Femur (tissue), 1 donor: ENCODE measurements at regions not wholly inside any gene's neighbourhood (a gene's known extent, or its start where the extent isn't known, plus 50 kb on each side); places are given as distances from the start of the nearest gene placed in this dataset.
A peak's percentile ranks its signal among the peaks of the same experiment; 100 is the strongest.
"Not testable (repeated sequence)": the region's sequence is repeated elsewhere in the genome, so short reads cannot be mapped to it uniquely, and the experiment has no call there.

Experiments
- DNase-seq: peaks from one replicate; pipeline ENCODE4 v3.0.0-alpha.2; 2017

DNA sequence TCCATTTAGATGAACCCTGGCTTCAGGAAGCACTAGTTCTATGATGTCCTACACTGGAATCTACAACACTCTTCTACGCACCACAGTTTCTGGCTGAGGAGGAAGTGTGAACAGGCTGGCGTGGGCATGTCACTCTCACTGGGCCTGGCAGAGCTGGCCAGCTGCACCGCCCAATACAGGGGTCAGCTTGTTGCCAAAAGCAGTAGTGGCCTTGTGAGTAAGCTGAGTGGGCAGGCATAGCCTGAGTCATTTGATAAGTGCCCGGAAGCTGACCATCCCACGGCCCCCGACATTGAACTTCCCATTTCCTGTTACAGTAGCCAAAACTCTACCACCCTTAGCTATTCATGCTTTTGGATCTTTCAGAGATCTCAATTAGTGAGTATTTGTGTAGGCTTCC lies 240.9 kb upstream of the SERP2 start:
- no peak for DNase-seq

DNA sequence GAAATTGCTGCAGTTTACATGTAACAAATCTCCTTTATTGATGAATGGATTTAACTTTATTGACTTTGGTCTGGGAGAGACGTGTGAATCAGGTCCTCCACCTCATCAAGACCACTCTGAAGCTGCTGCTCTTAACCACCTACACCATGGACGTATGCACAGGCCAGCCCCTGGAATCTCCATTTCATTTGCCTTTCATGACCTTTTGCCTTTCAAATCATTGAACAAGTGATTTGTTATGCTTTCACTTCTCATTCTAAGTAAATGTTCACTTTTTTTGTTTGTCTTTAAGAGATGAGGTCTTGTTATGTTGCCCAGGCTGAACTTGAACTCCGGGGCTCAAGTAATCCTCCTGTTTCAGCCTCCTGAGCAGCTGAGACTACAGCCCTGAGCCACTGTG lies 240.0 kb upstream of the SERP2 start:
- DNase-seq, result no peak

DNA sequence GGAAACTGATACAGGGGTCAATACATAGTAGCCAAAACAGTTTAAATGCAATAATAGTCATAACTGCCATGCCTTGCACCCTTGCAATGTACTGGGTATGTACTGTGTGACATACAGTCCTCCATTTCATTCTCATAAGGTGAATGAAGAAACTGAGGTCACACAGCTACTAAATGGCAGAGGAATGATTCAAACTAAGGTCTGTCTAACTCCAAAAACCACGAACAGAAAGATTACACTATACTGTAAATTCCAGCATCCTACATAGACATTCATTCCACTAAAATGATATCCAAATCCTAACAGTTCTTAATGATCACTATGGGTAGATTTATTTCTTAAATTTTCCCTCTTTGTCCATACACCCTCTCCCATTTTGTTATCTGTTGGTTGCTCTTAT lies 238.1 kb upstream of the SERP2 start:
- DNase-seq, result no peak

DNA sequence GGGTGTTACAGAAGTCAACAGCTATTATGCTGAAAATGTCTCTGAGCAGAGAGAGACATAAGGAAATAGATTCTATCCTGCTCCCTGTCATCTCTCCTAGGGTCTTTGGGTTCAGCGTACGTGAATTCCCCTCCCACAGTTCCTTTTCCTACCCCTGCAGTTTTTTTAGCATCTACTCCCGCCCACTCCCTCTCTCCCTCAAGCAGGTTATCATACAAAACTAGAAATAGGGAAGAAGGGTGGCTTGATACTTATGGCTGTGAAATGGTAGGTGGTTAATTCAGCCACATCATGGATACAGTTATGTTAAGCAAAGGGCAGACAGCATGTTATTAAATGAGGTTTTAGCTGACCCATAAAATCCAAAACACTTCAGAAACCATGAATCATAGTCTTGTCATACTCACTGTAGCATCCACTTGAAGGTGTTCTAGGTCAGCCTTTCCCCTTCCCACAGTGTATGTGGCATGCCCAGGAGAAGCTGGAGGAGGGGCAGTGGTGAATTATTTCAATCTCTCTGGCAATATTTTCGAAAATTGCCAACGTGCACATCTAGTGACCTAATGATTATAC lies 236.8 kb upstream of the SERP2 start:
- DNase-seq, result no peak

DNA sequence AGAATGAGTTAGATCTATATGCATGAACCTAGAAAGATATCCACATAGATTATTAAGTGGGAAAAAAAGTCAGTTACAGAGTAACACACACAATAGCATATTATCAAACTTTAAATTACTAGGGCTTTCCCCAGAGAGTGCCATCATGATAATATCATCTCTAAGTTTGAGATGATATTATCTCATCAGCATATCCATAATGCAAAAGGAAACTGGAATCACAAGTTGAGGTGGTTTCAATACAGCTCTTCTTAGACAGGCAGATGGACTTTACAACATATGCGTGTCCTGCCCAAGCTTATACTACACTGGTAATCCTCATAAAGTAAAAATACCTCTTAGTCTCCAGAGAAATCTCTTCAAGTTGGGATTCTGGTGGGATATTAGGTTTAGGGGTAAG lies 236.2 kb upstream of the SERP2 start:
- no peak for DNase-seq

DNA sequence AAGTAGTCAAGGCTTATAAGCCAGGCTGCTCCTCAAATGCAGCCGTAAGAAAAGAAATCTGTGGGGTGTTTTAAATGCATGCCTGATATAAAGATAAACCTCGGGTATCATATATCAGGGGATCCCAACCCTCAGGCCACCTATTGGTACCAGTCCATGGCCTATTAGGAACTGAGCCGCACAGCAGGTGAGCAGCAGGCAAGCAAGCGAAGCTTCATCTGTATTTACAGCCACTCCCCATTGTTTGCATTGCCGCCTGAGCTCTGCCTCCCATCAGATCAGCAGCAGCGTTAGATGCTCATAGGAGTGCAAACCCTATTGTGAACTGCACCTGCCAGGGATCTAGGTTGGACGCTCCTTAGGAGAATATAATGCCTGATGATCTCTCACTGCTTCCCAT lies 233.5 kb upstream of the SERP2 start:
- DNase-seq, result no peak

DNA sequence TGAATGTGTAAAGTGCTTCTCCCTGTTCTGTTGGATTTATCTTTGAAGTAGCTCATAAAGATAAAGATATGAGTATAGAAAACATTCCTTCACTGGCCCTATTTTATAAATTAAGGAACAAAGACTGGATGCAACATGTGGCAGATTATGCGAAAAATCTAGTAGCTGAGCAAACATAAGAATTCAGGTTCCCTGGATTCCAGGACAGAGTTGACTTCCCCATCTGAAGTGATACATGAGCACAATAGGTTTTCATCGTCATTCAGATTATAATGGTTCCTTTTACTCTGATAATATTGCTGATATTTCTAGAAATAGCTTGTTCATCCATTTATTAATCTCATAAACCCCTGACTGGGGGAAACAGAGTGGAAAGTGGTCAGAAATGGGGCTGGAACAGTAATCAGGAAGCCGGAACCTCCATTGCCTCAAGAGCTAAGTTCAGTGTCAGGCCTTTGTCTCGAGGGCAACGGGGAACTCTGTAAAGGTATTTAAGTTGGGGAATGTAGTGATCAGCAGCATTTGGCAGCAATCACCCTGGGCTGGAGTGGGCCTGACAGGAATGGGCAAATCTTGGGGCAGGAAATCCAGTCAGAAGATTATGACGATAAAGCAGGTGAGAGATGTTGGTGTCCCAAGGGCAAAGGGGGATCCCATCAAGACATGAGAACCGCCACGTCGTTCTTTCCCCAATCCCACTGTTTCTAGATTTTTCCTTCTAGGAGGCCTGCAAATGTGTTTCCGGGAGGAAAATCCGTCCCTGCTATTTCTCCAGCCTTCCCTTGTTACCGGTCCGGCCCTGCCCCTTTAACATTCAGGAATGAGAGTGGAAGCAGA lies 232.5 kb upstream of the SERP2 start:
- DNase-seq, result no peak

DNA sequence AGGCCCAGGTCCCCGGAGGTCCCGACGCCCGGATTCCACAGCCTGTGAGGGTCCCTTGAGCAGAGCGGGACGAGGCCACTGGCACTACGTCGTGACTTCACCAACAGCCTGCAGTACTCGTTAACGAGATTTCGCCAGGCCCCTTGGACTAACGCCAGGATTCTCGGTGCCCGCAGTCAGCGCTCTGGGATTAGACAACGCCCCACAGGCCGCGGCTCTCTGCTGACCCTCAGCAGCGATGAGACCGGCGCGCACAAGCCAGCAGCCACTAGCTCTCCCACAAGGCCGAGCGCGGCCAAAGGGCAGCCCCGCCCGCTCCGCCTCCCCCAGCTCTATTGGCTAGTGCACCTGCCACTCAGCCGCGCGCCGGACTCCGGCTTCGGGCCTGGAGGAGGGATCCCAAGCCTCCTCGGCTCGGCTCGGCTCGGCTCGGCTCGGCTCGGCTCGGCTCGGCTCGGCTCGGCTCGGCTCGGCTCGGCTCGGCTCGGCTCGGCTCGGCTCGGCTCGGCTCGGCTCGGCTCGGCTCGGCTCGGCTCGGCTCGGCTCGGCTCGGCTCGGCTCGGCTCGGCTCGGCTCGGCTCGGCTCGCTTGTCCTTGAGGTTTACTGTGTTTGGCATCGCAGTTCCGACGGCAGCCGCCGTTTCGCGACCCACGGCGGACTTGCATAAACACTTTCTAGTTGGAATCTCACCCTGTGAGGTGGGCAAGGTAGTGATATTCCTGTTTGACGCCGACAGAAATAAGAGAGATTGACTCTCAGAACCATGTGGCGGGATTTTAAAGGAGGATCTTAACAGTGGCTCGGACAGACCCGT lies 231.7 kb upstream of the SERP2 start:
- DNase-seq, result peak; percentile 99

DNA sequence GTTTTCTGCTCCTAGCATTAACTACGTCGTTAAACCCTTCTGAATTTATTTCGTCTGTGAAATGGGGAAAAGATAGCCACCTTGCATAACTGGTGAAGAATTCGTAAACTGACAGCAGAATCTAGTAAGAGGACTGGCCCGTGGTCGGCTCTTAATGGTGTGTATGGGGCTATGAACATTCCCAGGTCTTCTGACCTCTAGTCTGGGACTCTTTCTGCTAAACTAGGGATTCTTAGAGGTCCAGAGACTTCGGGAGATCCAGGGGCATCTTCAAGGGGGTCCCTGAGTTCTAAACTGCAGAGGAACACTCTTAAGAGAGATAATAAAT lies 231.1 kb upstream of the SERP2 start:
- no peak for DNase-seq

DNA sequence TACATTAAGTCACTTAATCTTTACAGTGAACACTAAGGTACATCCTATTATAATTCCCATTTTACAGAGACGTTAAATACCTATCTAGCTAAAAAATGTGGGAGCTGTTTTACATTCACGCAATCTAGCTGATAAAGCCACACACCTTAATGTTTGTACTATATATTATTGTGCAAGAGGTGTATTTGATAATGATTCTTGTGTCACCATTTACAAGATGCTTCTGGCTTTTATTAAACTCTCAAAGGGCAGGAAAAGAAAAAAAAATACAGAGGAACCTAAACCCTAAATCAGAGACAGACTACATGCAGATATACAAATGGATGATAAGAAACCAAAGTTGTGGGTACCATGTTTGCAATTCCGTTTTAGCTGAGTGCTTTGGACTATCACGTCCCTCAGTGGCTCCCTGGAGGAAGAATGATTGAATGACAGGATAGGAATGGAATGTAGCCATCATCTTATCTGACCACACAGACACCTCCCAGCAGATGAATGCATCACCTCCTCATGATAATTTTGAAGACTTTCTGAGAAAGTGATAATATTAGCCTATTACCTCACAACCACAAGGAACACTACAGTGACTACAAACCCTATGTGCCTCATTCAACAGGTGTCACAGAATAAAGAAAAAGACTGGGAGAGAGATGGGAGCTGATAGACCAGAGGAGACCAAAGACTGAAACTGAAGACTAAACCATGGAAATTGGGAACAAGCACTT lies 230.5 kb upstream of the SERP2 start:
- DNase-seq, result no peak

DNA sequence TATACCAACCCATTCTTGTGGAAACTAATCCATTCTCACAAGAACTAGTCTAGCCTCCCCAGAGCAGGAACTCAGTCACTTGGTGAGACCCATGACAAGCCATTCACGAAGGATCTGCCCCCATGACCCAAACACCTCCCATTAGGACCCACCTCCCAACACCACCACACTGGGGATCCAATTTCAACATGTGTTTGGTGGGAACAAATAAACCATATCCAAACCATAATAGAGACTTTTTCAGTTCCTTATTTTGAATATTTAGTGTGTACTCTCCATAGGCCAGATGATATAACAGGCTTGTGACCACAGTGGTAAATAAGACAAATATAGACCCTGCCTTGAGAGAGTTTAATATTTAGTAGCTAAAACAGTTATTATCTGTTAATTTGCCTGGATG lies 227.5 kb upstream of the SERP2 start:
- no peak for DNase-seq

DNA sequence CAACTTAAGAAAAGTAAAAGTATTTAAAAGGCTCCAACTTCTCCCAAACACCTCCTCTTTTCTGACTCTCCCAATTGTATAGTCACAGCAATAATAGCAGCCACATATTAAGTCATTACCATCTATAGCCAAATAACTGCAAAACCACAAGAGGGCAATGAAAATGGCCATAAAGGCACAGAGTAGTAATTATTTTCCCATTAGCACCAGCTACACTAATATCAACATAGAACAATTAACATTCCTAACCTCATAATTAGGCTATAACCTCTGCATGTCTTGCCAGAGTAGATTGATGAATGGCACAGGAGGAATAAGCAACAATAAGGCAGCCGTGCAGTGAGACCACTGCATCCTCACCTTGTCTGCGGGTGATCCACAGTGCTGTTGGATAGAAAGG lies 226.4 kb upstream of the SERP2 start:
- no peak for DNase-seq

DNA sequence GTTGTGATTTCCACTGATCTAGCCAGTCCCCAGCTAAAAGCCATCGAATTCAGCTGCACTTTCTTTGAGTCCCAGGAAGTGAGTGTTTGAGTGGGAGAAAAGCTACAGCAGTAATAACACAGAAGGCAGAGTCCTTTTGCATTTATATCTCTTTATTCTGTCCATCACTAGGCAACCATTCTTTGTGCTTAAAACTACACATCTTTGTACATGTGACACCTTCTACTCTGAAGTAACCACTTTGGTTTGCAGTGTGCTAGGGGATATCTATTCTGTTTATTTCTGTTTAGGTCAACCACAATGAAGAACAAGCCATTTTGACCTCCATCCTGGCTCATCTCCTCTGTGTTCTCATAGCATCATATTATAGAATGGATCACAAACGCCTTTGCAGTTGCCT lies 226.0 kb upstream of the SERP2 start:
- DNase-seq, result no peak

DNA sequence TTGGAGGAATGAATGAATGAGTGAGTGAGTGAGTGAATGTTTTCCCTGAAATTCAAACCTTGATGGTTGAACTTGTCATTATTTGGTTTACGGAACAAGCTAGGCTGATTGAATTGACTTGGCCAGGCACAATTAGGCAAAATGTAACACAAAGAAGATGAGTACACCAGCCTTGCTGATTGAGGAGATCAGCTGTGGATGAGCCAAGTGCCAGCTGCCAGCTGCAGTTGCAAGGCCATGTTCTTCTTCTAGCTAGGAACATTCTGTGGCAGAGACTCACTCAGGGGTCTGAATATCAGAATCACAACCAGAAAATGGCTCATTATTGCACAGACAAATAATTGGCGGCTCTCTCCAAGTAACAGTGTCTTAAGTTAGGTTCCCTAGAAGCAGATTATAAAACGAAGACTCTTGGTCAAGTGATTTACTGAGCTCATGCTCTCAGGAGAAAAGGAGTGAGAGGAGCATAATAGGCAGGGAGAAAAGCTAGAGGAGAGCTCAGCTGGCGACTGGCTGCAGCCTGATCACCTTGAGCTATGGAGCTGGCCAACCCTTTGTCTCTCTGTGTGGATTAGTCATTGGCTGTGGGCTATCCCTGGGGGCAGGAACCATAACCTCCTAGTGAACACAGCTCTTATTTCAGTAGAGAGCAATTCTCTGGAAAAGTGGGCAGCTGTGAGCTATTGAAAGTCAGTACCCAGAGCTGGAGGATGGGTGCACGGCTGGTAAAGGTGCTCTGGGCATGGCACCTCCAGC lies 225.3 kb upstream of the SERP2 start:
- DNase-seq, result no peak

DNA sequence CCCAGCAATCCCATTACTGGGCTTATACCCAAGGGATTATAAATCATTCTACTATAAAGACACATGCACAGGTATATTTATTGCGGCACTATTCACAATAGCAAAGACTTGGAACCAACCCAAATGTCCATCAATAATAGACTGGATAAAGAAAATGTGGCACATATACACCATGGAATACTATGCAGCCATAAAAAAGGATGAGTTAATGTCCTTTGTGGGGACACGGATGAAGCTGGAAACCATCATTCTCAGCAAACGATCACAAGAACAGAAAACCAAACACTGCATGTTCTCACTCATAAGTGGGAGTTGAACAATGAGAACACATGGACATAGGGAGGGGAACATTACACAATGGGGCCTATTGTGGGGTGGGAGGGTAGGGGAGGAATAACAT lies 224.4 kb upstream of the SERP2 start:
- DNase-seq, result not testable (repeated sequence)

DNA sequence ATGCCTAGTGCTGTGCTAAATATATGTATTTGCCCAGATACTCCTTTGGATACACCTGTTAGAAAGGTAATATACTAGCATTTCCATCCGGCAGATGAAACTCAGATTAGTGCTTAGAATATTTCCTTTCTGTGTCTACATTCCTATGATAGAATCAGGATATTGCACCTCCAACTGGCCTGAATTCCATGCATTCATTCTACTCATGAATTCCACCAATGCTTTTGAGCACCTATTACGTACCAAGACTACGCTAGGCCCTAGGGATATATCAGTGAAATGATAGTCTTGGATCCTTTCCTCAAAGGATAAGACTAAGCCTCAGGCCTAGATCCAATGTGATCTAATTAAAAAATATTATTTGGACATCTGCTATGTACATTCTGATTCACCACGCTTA lies 223.8 kb upstream of the SERP2 start:
- no peak for DNase-seq

DNA sequence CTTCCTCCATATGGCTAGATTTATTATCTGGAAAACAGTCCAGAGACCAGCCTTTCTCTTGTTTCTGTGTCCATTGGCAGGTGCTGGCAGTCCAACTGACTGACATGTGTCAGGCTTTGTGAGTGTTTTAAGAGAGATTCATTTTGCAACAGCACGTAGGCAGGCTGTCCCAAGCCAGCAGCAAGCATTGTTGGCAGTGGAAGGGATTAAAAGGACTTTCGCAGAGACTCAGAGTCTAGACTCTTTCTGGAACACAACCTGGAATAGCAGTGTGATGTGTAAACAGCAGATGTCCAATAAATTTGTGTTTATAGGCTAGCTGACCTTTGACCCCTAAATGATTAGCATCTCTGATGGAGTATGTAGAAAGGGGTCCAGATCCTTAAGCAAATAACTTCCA lies 222.2 kb upstream of the SERP2 start:
- no peak for DNase-seq

DNA sequence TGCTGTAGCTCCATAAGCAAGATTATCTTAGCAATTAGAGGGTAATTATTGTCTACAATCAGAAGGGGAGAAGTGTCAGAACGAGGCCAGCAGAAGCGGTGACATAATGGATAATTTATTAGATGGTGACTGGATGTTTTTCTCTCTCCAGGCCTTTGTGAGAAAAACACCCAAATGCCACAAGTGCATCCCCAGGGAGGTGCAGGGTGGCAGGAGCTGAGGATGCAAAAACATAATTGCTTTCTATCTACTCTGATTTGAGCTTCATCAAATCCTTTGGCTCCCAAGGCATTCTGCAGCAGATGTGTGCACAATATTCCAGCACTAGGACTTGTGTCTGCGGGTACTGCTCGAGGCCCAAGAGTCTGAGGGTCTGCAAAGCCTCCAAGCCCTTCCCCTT lies 220.1 kb upstream of the SERP2 start:
- no peak for DNase-seq

DNA sequence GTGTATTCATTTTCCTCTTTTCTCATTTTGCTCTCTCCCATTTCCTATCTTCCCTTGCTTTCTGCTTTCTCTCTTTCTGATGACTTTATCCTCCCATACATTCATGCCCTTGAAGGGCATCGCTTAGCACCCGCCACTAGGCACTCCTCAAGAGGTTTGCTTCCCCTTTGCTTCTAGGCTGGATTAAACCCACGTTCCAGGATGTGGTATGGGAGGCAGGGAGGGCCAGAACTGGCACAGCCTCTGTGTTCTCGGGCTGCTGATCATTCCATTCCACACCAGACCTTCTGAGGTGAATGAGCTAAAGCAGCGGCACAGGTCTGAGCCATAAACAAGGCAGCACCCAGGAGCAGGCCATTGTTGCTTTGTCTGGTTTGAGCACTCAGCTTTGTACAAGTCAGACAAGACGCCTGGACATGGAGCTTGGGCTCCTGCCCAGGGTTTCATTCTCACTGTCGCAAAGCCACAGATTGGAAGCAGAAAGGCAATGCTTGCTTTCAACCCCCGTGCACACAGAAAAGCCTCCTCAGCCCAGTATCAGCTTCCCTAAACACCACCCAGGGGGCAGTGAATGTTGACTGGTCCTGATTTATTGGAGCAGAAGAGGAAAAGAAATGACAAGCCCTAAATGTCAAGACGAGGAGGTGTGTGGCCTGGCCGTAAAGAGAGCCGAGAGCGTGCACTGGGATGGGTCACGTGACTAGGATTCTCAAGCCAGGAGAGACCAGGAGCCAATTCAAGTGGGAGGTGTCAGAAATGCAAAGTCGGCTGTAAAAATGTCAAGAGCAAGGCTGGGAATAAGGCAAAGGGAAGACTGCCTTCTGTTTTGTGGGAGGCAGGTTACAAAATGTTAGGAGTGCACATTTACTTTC lies 218.0 kb upstream of the SERP2 start:
- DNase-seq, result peak; percentile 88

DNA sequence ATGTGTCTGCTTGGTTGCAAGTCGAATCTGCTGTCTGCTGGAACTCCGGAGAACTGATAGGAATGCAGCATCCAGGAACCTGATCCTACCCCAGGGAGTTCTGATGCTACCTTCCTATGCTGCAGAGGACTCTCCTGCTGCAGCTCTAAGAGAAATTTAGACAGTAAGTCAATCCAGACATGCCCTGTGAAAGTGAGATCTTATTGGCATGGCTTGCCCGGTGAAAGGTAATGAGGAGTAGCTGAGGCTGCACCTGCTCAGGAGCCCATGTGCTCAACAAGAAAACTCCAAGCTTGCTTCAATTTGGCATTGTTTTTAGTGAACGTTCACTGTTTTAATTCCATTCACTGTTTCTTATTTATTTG lies 217.3 kb upstream of the SERP2 start:
- DNase-seq, result no peak

DNA sequence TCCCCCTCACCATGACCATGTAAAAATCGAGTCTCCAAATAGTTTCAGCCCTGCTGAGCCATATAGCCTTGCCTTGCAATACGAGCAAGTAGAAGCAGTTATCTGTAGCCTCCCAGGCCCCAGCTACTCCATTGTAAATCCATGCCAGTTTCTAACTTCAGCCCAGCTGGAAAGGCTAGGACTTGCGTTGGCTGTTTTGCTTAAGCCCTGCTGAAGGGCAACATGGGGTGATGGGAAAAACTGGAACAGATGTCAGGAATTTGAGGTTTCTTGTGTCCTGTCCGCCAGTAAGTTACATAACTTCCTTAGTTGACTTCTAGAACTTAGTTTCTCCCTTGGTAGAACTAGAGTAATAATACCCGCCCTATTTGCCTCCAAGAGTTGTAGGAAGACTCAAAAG lies 216.0 kb upstream of the SERP2 start:
- no peak for DNase-seq

DNA sequence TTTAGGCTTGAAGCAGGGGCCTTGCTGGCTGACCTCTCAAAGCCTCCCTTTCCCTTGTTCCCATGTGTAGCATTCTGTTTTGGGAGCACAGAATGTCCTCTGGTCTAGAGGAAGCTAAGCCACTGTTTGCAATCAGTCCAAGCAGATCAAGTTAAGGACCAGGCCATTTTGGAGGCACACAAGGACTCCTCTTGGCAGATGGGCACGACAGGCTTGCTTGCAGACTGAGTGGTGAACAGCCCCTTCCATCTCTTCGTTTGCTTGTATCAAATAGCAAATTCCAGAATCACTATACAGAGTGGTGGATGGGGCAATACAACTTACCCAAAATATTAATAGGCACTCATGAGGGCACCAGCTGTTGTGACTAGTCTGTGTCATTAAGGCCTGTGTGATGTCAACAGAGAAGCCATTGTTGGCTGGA lies 215.5 kb upstream of the SERP2 start:
- no peak for DNase-seq
